Embryonic facial prominence (tissue), 1 donor: ENCODE measurements at regions not wholly inside any gene's neighbourhood (a gene's known extent, or its start where the extent isn't known, plus 50 kb on each side); places are given as distances from the start of the nearest gene placed in this dataset.

ENCODE experiments used
- DNase-seq: peaks from one replicate; pipeline ENCODE4 v3.0.0-alpha.2; 2016; ENCODE audit errors: extremely low spot score

DNA sequence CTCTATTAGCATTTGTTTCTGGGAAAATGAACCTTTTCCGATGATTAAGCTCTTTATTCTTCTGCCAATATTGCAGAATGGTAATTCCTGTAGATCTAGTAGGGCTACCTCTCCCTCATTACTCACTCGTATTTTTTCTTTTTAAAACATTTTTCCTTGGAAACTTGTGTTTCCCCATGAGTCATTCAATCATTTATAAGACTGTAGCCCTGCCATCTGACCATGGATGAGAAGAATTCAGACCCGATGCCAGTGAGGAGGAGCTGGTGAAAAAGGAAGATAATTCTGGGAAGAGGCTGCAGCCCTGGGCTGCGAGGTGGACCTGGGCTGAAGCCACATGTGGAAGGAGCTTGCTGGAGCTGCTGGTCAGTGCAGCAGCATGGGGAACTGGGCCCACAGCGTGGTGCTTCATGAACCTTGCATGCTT is 242.8 kb downstream of the KLF6 start:
- DNase-seq, result no peak

DNA sequence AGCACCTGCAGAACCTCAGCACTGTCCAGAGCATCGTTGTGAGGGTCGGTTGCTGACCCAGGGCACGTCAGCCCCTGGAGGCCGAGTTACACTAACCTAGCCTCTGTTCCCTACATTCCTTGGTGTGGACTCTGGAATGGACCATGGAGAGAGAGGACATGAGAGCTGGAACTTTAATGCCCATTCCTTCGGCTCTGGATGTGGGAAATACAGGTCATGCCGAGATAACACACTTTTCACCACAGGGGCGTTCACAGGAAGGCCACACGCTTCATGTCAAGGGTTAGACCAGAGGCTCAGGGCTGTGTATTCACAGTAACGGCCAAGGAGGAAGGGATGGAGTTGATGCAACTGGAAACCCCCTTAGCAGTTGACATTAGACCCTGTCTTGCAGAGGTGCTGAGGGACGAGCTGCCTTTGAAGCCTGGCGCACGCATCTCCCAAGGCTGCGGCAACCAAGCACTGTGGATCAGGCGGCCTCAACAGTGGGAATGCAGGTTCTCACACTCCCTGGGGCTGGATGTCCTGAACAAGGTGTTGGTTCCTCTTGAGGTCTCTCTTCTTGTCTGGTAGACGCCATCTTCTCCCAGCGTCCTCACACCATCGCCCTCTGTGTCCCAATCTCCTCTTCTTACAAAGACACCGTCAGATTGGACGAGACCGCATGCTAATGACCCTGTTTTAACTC is 245.2 kb downstream of the KLF6 start:
- no peak for DNase-seq

DNA sequence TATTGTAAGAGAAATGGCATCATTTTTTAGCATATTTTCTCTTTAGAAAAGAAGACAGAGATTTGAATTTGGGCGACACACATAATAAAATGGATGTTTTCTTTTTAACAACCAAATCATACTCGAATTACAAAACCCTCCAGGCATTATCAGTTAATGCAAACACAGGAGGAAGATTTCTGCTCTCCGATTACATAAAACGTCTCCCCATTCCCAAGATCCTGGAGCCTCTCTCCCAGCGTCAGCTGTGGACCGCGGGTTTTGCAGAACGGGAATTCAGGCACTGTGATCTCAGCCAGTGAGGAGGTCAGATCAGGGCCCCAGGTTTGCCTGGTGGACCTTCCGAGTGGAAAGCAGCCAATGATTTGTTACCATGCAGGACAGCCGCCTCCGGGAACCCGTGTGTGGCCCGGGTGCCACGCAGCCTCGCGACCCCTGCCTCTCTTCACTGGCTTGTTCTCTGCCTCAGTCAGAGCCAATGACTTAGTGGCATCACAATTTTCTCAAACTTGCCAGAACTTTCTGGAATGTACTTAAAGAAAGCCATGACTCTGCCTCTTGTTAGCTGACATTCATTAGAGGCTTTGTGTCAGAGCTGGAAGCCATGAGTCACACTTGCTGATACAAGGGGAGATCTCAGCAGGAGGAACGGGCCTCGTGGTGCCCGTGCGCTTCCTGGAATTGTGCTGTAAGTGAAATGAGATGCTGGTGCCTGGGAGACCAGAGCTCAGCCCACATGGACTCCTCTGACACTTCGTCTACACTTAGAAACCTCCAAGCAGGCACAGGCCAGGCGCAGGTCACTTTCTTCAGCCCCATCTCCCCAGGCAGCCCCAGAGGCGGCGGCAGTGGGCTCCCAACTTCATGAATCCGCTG is 246.1 kb downstream of the KLF6 start:
- DNase-seq, result no peak

DNA sequence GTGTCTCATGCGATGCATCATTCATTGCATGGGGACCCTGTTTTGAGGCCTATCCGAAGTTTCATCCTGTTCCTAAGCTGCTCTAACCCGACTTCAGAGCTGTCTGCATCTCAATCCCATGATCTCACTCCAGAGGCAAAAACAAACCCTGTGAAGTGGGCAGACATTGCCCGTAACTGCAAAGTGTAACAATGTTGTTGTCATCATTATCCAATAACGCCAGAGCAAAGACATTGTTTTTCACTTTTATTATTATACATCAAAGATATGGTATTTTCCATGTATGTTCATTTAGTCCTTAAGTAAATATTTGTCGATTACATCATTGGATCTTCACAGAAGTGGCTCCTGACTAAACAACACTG is 246.7 kb downstream of the KLF6 start:
- DNase-seq, result no peak

DNA sequence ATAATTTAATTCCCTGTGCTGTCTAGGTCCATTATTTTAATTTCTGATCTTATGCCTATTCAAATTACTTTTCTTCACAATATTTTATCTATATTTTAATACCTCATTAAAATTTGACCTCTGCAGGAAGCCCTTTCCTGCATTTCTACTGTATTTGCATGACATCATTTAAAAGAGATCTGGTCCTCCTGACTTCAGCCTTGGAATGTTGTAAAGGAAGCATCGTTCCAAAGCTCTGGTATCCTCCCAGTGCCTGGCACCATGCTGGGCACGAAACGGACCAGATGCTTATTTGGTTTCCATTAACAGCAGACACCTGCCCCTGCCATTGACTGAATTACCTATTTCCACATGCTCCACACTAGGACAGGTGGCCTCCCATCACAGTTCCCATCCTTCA is 247.5 kb downstream of the KLF6 start:
- DNase-seq, result no peak

DNA sequence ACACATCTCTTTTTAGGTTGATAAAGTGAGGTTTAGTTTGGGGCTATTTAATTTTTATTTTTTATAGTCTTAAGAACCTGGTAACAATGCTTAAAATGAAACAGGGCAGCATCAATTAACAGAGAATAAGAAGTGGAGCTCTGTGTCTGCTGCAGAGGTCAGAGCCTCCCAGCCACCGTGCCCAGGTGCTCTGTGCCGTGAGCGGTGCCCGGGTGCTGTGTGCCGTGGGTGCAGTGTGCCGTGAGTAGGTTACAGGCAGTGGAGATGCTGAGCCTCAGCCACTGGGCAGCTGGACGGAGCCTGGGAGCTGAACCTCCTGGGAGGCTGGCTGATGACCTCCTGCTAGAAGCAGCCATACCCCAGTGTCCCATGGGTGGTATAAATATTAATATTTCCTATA is 250.0 kb downstream of the KLF6 start:
- no peak for DNase-seq

DNA sequence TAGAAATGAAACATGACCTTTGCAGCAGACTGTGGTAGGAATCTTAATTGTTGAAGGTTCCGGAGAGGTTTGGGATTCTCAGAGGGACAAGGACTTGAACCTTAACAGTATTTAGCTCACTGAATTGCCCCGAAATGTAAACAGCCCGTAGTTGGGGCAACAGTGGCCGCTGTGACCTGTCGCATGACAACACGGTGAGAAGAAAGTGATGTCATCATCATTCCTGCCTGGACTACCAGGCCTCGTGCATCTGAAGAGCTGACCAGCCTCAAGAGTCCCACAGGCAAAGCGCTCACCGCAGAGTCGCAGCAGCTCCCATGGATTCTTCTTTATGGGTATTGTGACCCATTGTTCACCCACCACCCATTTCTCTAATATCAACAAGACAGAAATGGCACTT is 250.6 kb downstream of the KLF6 start:
- no peak for DNase-seq

DNA sequence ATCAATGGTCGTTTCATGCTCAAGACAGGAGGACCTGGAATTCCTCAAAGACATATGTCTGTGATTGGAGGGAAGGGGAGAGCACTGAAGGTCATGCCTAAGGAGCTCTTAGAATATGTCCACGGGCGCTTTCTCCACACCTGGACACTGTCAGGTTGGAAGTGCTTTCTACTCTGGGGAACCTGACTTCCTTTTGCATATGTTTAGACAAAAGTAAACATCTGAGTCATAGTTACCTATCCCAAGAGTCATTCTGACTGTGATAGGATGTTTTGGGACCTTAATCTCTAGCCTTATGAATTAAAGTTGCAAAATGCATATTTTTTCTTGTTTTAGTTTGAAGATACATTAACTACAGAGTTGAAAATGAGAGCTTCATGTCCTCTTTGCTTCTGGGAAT is 251.7 kb downstream of the KLF6 start:
- DNase-seq, result no peak

DNA sequence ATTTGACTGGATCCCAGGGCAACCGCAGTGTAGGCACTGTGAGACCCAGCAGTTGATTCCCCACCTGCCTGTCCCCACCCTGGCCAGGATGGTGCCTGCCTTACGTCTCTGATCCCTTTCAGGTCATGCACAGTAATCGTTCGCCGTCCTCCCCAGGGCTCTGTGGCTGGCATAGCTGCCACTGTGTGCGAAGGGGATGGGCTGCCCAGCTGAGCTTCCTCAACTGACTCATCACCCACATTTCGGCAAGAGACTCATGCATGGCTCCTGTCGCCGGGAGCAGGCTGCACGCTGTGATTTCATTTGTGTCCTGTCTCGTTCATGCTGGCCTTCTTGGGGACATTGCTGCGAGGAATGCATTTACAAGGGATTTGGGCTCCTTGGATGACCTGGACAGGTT is 252.4 kb downstream of the KLF6 start:
- no peak for DNase-seq

DNA sequence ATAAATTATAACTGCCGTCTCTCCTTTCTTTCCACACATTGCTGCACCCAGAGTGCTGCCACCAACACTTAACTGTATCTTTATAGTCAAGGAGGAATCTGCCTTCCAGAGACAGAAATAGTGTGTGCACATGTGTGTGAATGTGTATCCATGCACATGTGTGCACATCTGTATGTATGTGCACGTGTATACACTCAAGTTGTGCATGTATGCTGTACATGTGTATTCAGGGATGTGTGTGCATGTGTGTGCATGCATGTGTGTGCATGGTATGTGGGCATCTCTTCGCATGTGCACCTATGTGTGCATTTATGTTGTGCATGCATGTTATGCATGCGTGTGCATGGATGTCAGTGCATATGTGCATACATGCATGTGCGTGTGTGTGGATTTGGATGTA is 253.3 kb downstream of the KLF6 start:
- DNase-seq, result no peak

DNA sequence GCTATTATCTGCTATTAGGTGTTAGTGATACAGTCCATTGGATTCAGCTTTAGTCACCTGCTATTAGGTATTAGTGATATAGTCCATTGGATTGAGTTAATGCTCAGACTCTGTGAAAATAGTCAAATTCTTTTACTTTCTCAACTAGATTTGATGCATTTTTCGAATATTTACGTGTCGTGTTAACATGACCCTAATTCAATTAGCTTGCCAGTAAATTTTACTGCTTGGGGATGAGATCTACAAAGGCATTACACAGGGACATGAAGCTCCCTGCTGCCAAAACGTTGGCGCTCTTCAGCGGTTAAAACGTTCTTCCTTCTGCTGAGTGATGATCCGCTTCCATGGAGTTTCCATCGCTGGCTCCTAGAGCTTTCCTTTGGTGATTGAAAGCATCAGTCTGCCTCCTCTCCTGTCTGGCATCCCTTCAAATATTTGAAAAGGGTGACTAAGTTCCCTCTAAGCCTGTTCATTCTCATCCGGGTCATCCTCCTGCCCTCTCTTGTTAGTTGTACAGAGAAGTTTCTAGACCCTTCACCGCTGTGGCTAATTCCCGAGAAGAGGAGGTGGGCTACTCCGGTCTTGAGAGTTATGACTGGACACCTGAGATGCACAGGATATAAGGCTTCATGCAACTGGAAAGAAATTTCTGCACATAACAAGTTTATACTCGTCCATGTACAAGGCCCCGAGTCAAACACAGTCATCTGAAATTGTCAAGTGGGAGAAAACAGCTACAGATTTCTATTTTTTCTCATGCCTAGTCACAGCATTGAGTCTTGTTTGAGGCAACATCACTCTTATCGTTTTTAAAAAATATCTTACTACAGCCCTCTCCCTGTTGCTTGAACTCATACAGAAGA is 254.0 kb downstream of the KLF6 start:
- DNase-seq, result no peak

DNA sequence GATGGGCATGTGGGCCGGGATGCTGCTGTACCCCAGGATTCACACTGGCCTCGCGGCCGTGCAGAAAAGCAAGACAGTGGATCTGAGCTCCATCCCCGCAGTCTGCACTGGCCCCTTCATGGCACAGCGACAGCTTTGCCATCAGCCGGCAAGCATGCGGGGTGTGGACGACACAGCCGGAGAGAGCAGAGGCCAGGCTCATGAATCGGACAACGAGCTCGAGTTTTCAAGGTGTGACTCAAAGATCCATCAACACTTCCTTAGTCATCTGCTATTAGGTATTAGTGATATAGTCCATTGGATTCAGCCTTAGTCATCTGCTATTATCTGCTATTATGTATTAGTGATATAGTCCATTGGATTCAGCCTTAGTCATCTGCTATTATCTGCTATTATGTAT is 254.7 kb downstream of the KLF6 start:
- DNase-seq, result no peak

DNA sequence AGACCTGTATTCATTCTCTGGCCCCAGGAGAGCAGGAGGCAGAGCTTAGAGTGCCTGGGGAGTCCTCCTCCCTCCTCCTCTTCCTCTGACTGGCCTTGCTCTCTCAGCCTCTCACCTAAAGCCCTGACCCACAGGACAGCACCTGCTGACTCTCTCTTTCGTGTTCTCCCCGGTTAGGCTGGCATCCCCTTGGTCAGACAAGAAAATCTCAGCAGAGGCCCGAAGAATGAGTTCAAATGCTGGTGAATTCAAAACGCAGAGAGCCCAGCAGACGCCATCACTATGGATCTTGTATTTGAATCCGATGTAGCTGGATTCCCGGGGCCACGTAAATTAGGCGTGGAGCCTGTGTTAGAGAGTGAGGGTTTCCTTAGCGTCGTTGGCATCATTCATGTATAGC is 255.3 kb downstream of the KLF6 start:
- DNase-seq, result no peak

DNA sequence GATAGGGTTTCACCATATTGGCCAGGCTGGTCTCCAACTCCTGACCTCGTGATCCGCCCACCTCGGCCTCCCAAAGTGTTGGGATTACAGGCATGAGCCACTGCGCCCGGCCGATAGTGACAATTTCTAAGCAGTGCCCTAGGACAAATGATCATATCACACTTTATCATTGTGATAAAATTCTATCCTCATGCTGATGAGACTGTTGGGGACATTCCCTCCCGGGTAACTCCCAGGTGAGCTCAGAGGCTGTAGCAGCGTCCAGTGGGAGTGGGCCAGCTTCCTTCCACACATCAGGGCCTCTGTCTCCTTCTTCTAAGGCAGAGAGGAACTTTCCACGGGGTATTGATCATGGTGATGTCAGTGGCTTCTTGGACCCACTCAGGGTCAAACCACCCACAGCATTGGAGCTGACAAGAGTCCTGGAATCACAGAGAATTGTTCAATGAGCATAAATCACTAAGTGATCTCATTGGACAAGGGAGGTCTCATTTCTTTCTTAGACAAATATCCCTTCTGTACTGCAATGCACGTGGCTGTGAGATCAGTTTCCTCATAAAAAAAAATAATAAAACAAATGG is 256.1 kb downstream of the KLF6 start:
- no peak for DNase-seq

DNA sequence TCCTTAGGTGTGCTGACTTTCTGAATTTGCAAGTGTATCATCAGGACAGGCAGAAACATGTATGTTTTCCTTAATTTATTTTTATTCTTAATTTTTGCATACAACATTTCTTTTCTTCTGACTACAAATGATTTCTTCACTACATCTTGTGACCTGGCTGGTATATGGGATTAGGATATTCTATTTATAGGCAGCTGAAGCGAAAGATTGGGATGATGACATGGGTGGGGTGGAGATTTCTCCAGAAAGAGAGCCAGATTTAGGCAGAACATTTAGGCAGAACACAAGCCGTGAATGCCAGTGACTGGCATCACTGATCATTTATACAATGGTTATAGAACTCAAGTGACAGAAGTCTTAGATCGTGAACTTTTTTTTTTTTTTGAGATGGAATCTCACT is 256.7 kb downstream of the KLF6 start:
- no peak for DNase-seq

DNA sequence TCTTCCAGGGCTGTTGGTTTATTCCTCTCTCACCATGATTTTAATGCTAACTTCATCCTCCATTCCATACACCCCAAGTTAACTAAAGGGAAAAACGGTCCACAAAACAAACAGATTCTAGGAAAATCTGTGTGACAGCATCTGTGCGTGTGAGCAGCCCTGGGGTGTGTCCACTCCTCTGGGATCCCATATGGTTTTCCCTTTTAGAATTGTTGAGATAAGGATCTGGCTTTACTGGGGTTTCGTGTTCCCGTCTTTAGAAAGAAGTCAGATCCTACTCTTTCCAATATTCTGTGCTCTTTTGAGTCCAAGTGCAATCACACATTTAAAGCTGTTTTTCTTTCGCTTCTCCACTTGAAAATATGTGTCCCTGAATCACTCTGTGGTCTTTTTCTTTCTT is 257.1 kb downstream of the KLF6 start:
- no peak for DNase-seq

DNA sequence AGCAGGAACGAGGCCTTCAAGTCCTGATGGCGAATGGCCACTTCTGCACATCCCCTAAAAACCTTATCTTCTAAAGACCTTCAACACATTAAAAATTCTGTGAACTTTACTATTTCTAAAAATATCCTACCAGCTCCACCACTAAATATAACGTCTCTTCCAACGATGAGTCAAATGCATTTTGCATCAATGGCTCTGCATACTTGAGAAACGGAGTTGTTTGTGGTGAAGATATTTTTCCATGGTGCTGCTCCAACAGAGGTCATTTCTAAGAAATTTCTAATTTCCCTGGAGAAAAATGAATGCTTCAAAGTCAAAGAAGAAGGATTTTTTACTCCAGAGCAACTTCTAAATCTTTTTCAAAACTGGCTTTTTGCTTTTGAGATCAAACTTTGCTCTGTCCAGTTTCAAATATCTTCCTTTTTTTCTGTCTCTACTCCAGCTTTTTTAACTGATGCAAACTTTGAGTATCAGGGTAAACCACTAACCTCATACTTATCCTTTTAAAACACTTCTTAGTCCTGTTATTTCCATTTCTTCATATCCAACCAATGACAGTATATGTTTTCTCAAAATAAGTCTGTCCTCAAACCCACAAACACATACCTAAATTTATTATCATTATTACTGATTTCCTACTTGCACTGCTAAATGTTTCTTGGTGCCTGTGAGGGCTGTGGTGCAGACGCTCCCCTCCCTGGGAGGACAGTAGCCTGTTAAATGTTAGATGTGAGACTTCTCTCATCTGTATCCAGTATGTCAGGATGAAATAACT is 258.1 kb downstream of the KLF6 start:
- peak; percentile 46 for DNase-seq

DNA sequence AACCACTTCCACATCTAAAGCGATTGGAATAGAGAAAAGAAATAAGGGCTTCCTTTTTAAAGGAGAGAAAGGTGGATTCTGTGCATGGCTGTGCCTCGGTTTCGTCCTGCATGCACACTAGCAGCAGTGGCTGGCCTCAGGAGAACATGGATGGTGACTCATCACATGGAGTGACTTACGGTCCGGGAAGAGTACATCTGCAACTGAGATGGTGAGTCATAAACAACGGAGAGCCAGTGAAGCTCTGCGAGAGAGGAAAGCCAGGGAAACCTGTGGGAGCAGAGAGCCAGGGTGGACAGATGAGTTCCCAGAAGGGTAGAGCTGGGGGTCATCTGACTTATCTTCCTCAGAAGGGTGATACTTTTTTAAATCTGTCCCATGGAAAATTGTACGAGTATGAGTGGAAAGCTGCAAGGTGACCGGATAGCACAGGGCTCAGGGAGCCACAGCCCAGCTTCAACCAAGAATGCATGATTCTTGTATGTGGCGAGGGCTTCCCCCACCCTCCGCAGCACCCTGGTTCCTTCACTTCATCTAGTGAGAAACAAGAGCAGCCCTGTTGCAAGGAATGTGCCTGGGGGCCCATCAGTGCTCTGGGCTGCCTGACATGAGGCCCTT is 259.1 kb downstream of the KLF6 start:
- DNase-seq, result no peak

DNA sequence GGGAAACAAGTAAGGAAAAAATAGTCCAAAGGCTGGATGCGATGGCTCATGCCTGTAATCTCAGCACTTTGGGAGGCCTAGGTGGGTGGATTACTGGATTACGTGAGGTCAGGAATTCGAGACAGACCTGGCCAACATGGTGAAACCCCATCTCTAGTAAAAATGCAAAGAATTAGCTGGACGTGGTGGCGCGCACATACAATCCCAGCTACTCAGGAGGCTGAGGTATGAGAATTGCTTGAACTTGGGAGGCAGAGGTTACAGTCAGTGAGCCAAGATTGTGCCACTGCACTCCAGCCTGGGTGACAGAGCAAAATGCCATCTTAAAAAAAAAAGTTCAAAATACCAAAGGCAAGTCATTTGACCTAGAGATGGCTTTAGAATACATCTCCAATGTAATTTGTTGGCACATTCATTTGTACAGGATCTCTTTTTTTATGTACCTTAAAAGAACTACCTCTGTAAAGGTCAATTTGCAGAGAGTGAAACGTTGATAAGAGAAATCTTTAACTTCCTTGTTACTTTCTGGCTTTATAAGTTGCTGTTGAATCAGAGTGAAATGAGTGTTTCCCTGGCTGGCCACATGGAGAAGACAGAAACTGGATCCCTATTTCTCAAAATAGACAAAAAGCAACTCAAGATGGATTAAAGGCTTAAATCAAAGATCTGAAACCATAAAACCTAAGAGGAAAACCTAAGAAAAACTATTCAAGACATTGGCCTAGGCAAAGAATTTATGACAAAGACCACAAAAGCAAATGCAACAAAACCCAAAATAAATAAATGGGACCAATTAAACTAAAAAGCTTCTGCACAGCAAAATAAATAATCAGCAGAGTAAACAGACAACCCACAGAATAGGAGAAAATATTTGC is 260.7 kb downstream of the KLF6 start:
- no peak for DNase-seq
